Hepatic stellate cell (primary cell): ENCODE measurements at regions not wholly inside any gene's neighbourhood (a gene's known extent, or its start where the extent isn't known, plus 50 kb on each side); places are given as distances from the start of the nearest gene placed in this dataset.

Experiments used
- DNase-seq: peaks from one replicate; pipeline ENCODE4 v3.0.0; 2011; ENCODE audit warnings: low spot score

- no peak for DNase-seq
Measured at GRCh38 chr10:91137822-91138221, 82.6 kb upstream of the PCGF5 start.

GRCh38 chr10:91140995-91141549, 79.4 kb upstream of the PCGF5 start:
- DNase-seq: no peak

- no peak for DNase-seq
Measured at GRCh38 chr10:91144961-91145360, 75.5 kb upstream of the PCGF5 start.

GRCh38 chr10:91146146-91146545, 74.3 kb upstream of the PCGF5 start:
- no peak for DNase-seq

- no peak for DNase-seq
Measured at GRCh38 chr10:91149550-91149949, 70.9 kb upstream of the PCGF5 start.

GRCh38 chr10:91150631-91151030, 69.8 kb upstream of the PCGF5 start:
- no peak for DNase-seq

GRCh38 chr10:91153508-91153907, 67.0 kb upstream of the PCGF5 start:
- DNase-seq: no peak

GRCh38 chr10:91154842-91155241, 65.6 kb upstream of the PCGF5 start:
- no peak for DNase-seq

GRCh38 chr10:91156196-91156595, 64.3 kb upstream of the PCGF5 start:
- no peak for DNase-seq

- DNase-seq: no peak
Measured at GRCh38 chr10:91159254-91159783, 61.1 kb upstream of the PCGF5 start.

GRCh38 chr10:91162050-91162494, 58.4 kb upstream of the PCGF5 start:
- DNase-seq: peak; percentile 50

GRCh38 chr10:91162495-91163268, 57.8 kb upstream of the PCGF5 start:
- peak; percentile 61 for DNase-seq

GRCh38 chr10:91163269-91163868, 57.1 kb upstream of the PCGF5 start:
- peak; percentile 58 for DNase-seq

- DNase-seq: peak; percentile 87
Measured at GRCh38 chr10:91163869-91164474, 56.5 kb upstream of the PCGF5 start.

- DNase-seq: no peak
Measured at GRCh38 chr10:91164520-91165065, 55.9 kb upstream of the PCGF5 start.

- no peak for DNase-seq
Measured at GRCh38 chr10:91167406-91167805, 53.1 kb upstream of the PCGF5 start.

- no peak for DNase-seq
Measured at GRCh38 chr10:91170418-91170817, 50.0 kb upstream of the PCGF5 start.
